ENCODE measurements at regions not wholly inside any gene's neighbourhood (a gene's known extent, or its start where the extent isn't known, plus 50 kb on each side); places are given as distances from the start of the nearest gene placed in this dataset.

- TF ChIP-seq CTCF (IDR thresholded peaks at IDR 0.05) = no peak
- no peak for TF ChIP-seq POLR2A (IDR thresholded peaks at IDR 0.05)
- no peak for TF ChIP-seq POLR2AphosphoS5 (IDR thresholded peaks at IDR 0.05)
Measured at GRCh38 chr21:27156666-27157065, 189.8 kb upstream of the ADAMTS5 start.

Data from transverse colon (tissue), 4 donors.